Panc1 (cell line): ENCODE measurements at regions not wholly inside any gene's neighbourhood (a gene's known extent, or its start where the extent isn't known, plus 50 kb on each side); places are given as distances from the start of the nearest gene placed in this dataset.

Experiments
- ATAC-seq: fragments of 200-7000 bp; cut with Tn5 transposase; 2 replicates; pipeline ENCODE4 v1.9.1; 2020; ENCODE audit warnings: mild to moderate bottlenecking, moderate library complexity
- BruUV-seq: library from RNA; stranded (reverse); fragments of 400-500 nt; replicated peaks from 2 replicates; lab custom pipeline; 2021; lab: Mats Ljungman, UMichigan
- CTCF ChIA-PET: fragments of 300-600 bp; sonication (Branson Sonifier 250); formaldehyde crosslinking; loops from one replicate; lab custom pipeline; 2022; ENCODE audit warnings: antibody characterized with exemption; lab: Charles Lee
- POLR2A ChIA-PET: fragments of 300-600 bp; sonication (Branson Sonifier 250); formaldehyde crosslinking; loops from one replicate; lab custom pipeline; 2022; ENCODE audit warnings: antibody characterized with exemption; lab: Charles Lee
- DNase-seq: peaks from one replicate; pipeline ENCODE4 v3.0.0-alpha.2; 2010; ENCODE audit warnings: low read depth, low spot score
- H3K27ac ChIP-seq: 2 replicates; pipeline ENCODE4 v1.5.1; 2011; ENCODE audit warnings: mild to moderate bottlenecking, low read length, inconsistent platforms
- H3K27me3 ChIP-seq: fragments of 200-500 bp; sonication (Bioruptor generic); 2 replicates; pipeline ENCODE4 v1.6.0; 2014; ENCODE audit warnings: low read length, inconsistent platforms; ENCODE audit not compliant: control insufficient read depth, insufficient read depth
- H3K36me3 ChIP-seq: fragments of 200-500 bp; sonication (Bioruptor generic); 2 replicates; pipeline ENCODE4 v1.5.1; 2014; ENCODE audit warnings: inconsistent platforms, mild to moderate bottlenecking, low read length, moderate library complexity; ENCODE audit not compliant: control insufficient read depth, insufficient read depth
- H3K4me1 ChIP-seq: 2 replicates; pipeline ENCODE4 v1.5.1; 2011; ENCODE audit warnings: inconsistent platforms, mild to moderate bottlenecking, low read length, moderate library complexity; ENCODE audit not compliant: control insufficient read depth, insufficient read depth
- H3K4me3 ChIP-seq, 2 experiments: 2 replicates each; pipeline ENCODE4 v1.5.1; 2011 to 2012; ENCODE audit warnings: low read depth in 2 of 2, low read length in 2 of 2, mild to moderate bottlenecking in 2 of 2, inconsistent platforms in 1 of 2, moderate library complexity in 1 of 2
- H3K9me3 ChIP-seq: fragments of 200-500 bp; sonication (Bioruptor generic); 2 replicates; pipeline ENCODE4 v1.5.1; 2014; ENCODE audit warnings: low read depth, mild to moderate bottlenecking, inconsistent platforms, low read length, moderate library complexity; ENCODE audit not compliant: control insufficient read depth, insufficient read depth
- CTCF ChIP-seq: fragments of 450-650 bp; IDR thresholded peaks from 2 replicates; pipeline ENCODE4 v1.5.1; 2017; ENCODE audit warnings: mild to moderate bottlenecking
- POLR2AphosphoS5 ChIP-seq: IDR thresholded peaks from 2 replicates; pipeline ENCODE4 v1.6.1; 2012; ENCODE audit warnings: mild to moderate bottlenecking, low read depth, low read length, moderate library complexity
- REST ChIP-seq, 2 experiments: IDR thresholded peaks; 2 replicates each; pipeline ENCODE4 v1.6.1; 2011 to 2012; ENCODE audit warnings: low read depth in 2 of 2, control low read depth in 1 of 2, low read length in 1 of 2, mild to moderate bottlenecking in 1 of 2, moderate library complexity in 1 of 2; ENCODE audit not compliant: insufficient read depth in 1 of 2
- SIN3A ChIP-seq: IDR thresholded peaks from 2 replicates; pipeline ENCODE4 v1.6.1; 2012; ENCODE audit warnings: low read depth, mild to moderate bottlenecking, low read length, moderate library complexity, borderline replicate concordance; ENCODE audit not compliant: insufficient read depth
- TCF7L2 ChIP-seq: IDR thresholded peaks from 2 replicates; pipeline ENCODE4 v1.6.1; 2011; ENCODE audit warnings: mild to moderate bottlenecking, low read depth, low read length, inconsistent platforms
- in situ Hi-C: cut with HindIII; loops from 2 replicates; pipeline ENCODE4 v1.10.0; 2016; ENCODE audit warnings: low sequenced_read_pairs, low pct_unique_long_range_greater_than_20kb
- intact Hi-C: fragments of 100-400 bp; cut with micrococcal nuclease; formaldehyde crosslinking; loops from one replicate; pipeline ENCODE4 v1.10.0; 2022; ENCODE audit not compliant: unreplicated experiment

GRCh38 chr4:164319688-164320087, 434.2 kb upstream of the SMIM31 start:
- POLR2A ChIA-PET, result no interaction called here
- DNase-seq, result no peak
- ATAC-seq, result no peak
- Histone ChIP-seq H3K4me1 (no peaks in the 10 kb centered on the region), H3K36me3 (no peaks in the 10 kb centered on the region), H3K4me3 (no peak overlapping the region), H3K27ac (no peak overlapping the region), H3K9me3 (no peaks in the 10 kb centered on the region), H3K27me3 (no peaks in the 10 kb centered on the region)
- no peak for TF ChIP-seq CTCF
- no peak for TF ChIP-seq SIN3A
- no peak for TF ChIP-seq TCF7L2
- TF ChIP-seq REST (IDR thresholded peaks at IDR 0.05; ENCODE audit: insufficient read depth in 1 of 2, low read depth in 2 of 2, low read length in 1 of 2), result no peak
- TF ChIP-seq POLR2AphosphoS5, result no peak
- intact Hi-C loops, result no loop called here
- in situ Hi-C loops, result no loop called here
- CTCF ChIA-PET, result no interaction called here
- BruUV-seq, result no TSS peak

- no TSS peak for BruUV-seq
- intact Hi-C loops, result no loop called here
- no peak for ATAC-seq
Measured at GRCh38 chr4:164320847-164321246, 433.1 kb upstream of the SMIM31 start.

More at GRCh38 chr4:164320847-164321246, 433.1 kb upstream of the SMIM31 start:
- Histone ChIP-seq H3K27me3 (no peaks in the 10 kb centered on the region), H3K9me3 (no peaks in the 10 kb centered on the region), H3K36me3 (no peaks in the 10 kb centered on the region), H3K4me1 (no peaks in the 10 kb centered on the region), H3K4me3 (no peak overlapping the region), H3K27ac (no peak overlapping the region)
- ChIA-PET POLR2A (no interaction called here), CTCF (no interaction called here)
- in situ Hi-C loops, result no loop called here
- TF ChIP-seq POLR2AphosphoS5, result no peak
- TF ChIP-seq TCF7L2, result no peak
- no peak for TF ChIP-seq SIN3A
- no peak for TF ChIP-seq REST (IDR thresholded peaks at IDR 0.05; ENCODE audit: insufficient read depth in 1 of 2, low read depth in 2 of 2, low read length in 1 of 2)
- no peak for TF ChIP-seq CTCF
- no peak for DNase-seq
